Muscle layer of colon (tissue), 2 donors: ENCODE measurements at regions not wholly inside any gene's neighbourhood (a gene's known extent, or its start where the extent isn't known, plus 50 kb on each side); places are given as distances from the start of the nearest gene placed in this dataset.

Experiments
- H3K27ac ChIP-seq: one replicate; pipeline ENCODE4 v1.7.0; 2013; ENCODE audit warnings: low read depth, mild to moderate bottlenecking, low read length, moderate library complexity
- H3K27me3 ChIP-seq, 2 donors: one replicate each; pipeline ENCODE4 v1.7.0; 2013; ENCODE audit warnings: low read length in 2 of 2, mild to moderate bottlenecking in 2 of 2; ENCODE audit not compliant: insufficient read depth in 2 of 2, control insufficient read depth in 1 of 2
- H3K36me3 ChIP-seq: one replicate; pipeline ENCODE4 v1.7.0; 2013; ENCODE audit warnings: mild to moderate bottlenecking, low read length; ENCODE audit not compliant: insufficient read depth
- H3K4me1 ChIP-seq: one replicate; pipeline ENCODE4 v1.7.0; 2013; ENCODE audit warnings: mild to moderate bottlenecking, low read length; ENCODE audit not compliant: insufficient read depth
- H3K4me3 ChIP-seq, 2 donors: one replicate each; pipeline ENCODE4 v1.7.0; 2013; ENCODE audit warnings: low read length in 2 of 2, low read depth in 1 of 2, mild to moderate bottlenecking in 1 of 2, moderate library complexity in 1 of 2
- H3K9ac ChIP-seq: one replicate; pipeline ENCODE4 v1.7.0; 2013; ENCODE audit warnings: low read length
- H3K9me3 ChIP-seq: one replicate; pipeline ENCODE4 v1.7.0; 2013; ENCODE audit warnings: mild to moderate bottlenecking, low read length
- donor health status: abdominal sarcoma.
- donor health status: Adenocarcinoma of cecum.

DNA sequence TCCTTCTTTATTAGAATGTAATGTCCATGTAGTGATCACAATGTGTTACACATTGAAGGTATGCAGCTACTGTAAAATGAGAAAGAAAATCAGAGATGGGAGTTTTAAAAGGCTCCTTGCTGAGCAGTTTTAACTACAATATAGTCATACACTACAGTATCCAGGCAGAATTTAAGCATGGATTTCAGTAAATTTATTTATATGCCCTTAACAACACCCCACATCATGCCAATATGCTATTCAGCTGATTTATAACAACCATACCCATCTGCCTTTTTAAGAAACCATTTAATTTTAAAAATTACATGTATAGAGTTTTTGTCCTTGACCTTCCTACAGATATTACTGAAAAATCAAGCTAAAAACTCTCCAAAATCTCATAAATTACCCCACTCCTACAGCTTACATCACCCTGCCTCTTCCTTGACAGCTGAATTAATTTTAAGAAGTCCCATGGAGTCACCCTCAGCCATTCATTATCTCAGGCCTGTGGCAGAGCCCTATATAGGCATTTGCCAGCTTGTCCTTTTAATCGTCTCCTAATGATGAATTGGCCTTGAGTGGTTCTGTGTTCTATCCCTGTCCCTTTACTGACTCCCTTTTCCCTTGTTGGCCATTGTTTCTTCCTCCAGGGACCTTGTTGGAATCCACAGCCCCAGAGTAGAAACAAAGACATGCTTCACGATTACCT lies 797.6 kb upstream of the ARRDC4 start:
- H3K4me1 ChIP-seq: no peaks in the 10 kb centered on the region
- no peak overlapping the region for H3K4me3 ChIP-seq
- no peak overlapping the region for H3K9ac ChIP-seq
- H3K27me3 ChIP-seq: no peaks in the 10 kb centered on the region
- no peak overlapping the region for H3K27ac ChIP-seq
- no peaks in the 10 kb centered on the region for H3K9me3 ChIP-seq
- H3K36me3 ChIP-seq: no peaks in the 10 kb centered on the region

GRCh38 chr15:97165205-97165604 lies 795.3 kb upstream of the ARRDC4 start:
- H3K36me3 ChIP-seq: no peaks in the 10 kb centered on the region
- H3K4me3 ChIP-seq: no peak overlapping the region
- no peak overlapping the region for H3K27ac ChIP-seq
- H3K27me3 ChIP-seq: no peaks in the 10 kb centered on the region
- H3K9me3 ChIP-seq: no peaks in the 10 kb centered on the region
- no peaks in the 10 kb centered on the region for H3K4me1 ChIP-seq
- H3K9ac ChIP-seq: no peak overlapping the region

GRCh38 chr15:97168704-97169475 lies 791.6 kb upstream of the ARRDC4 start:
- H3K27ac ChIP-seq: no peak overlapping the region
- H3K4me3 ChIP-seq: no peak overlapping the region
- no peaks in the 10 kb centered on the region for H3K27me3 ChIP-seq
- H3K9me3 ChIP-seq: no peaks in the 10 kb centered on the region
- no peak overlapping the region for H3K9ac ChIP-seq
- H3K4me1 ChIP-seq: no peaks in the 10 kb centered on the region
- H3K36me3 ChIP-seq: no peaks in the 10 kb centered on the region

DNA sequence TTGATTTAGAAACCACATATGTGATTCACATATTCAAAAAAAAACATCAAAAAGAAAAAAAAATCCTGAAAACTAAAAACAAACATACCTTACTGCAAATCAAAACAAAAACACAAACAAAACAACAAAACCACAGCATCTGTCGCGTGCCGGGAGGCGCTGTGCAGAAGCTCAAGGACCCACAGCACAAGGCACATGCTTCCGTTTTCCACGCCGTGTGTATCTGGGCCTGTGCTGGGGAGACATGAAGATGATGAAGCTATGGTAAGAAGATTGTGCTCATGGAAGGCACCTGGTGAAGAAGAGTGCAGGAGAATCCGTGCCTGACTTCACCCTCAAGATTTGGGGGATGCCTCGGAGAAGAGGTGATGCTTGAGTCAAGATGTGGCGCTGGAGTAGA lies 788.9 kb upstream of the ARRDC4 start:
- H3K9me3 ChIP-seq: no peaks in the 10 kb centered on the region
- H3K27ac ChIP-seq: no peak overlapping the region
- no peaks in the 10 kb centered on the region for H3K36me3 ChIP-seq
- H3K27me3 ChIP-seq: no peaks in the 10 kb centered on the region
- H3K4me1 ChIP-seq: no peaks in the 10 kb centered on the region
- no peak overlapping the region for H3K4me3 ChIP-seq
- H3K9ac ChIP-seq: no peak overlapping the region

GRCh38 chr15:97174886-97175540 lies 785.5 kb upstream of the ARRDC4 start:
- Histone ChIP-seq H3K4me1 (no peaks in the 10 kb centered on the region), H3K36me3 (no peaks in the 10 kb centered on the region), H3K9me3 (no peaks in the 10 kb centered on the region), H3K27ac (no peak overlapping the region), H3K4me3 (no peak overlapping the region), H3K27me3 (no peaks in the 10 kb centered on the region), H3K9ac (no peak overlapping the region)

DNA sequence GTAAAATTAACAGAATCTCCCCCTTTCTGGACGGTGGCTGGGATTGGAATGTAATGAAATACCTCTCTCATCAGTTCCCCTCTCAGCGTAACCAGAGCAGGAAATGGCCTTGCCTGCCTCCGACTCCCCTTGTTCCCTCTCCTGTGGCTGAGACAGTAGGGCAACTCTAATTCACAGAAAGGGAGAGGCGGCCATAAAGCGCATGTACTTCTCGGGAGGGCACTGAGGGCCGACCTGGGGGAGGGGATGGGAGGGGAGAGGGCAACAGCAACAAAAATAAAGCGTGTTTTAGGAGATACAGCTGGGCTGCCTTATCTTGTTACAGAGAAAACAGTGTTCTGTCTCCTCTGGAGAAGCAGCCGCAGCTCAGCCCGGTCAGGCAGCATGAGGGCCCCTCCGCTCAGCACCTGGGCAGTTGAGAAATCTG lies 783.3 kb upstream of the ARRDC4 start:
- H3K4me1 ChIP-seq: no peaks in the 10 kb centered on the region
- H3K36me3 ChIP-seq: no peaks in the 10 kb centered on the region
- no peak overlapping the region for H3K9ac ChIP-seq
- no peaks in the 10 kb centered on the region for H3K9me3 ChIP-seq
- H3K27me3 ChIP-seq: no peaks in the 10 kb centered on the region
- H3K4me3 ChIP-seq: no peak overlapping the region
- H3K27ac ChIP-seq: no peak overlapping the region

- Histone ChIP-seq H3K27me3 (no peaks in the 10 kb centered on the region), H3K4me1 (no peaks in the 10 kb centered on the region), H3K9ac (no peak overlapping the region), H3K9me3 (no peaks in the 10 kb centered on the region), H3K27ac (no peak overlapping the region), H3K36me3 (no peaks in the 10 kb centered on the region), H3K4me3 (no peak overlapping the region)
Measured at GRCh38 chr15:97182581-97182980, 777.9 kb upstream of the ARRDC4 start.

- Histone ChIP-seq H3K4me3 (no peak overlapping the region), H3K4me1 (no peaks in the 10 kb centered on the region), H3K27ac (no peak overlapping the region), H3K9ac (no peak overlapping the region), H3K9me3 (no peaks in the 10 kb centered on the region), H3K27me3 (no peaks in the 10 kb centered on the region), H3K36me3 (no peaks in the 10 kb centered on the region)
Measured at GRCh38 chr15:97189162-97189780, 771.2 kb upstream of the ARRDC4 start.

- Histone ChIP-seq H3K27ac (no peak overlapping the region), H3K9me3 (no peaks in the 10 kb centered on the region), H3K27me3 (no peaks in the 10 kb centered on the region), H3K9ac (no peak overlapping the region), H3K4me1 (no peaks in the 10 kb centered on the region), H3K4me3 (no peak overlapping the region), H3K36me3 (no peaks in the 10 kb centered on the region)
Measured at GRCh38 chr15:97194750-97195149, 765.8 kb upstream of the ARRDC4 start.

DNA sequence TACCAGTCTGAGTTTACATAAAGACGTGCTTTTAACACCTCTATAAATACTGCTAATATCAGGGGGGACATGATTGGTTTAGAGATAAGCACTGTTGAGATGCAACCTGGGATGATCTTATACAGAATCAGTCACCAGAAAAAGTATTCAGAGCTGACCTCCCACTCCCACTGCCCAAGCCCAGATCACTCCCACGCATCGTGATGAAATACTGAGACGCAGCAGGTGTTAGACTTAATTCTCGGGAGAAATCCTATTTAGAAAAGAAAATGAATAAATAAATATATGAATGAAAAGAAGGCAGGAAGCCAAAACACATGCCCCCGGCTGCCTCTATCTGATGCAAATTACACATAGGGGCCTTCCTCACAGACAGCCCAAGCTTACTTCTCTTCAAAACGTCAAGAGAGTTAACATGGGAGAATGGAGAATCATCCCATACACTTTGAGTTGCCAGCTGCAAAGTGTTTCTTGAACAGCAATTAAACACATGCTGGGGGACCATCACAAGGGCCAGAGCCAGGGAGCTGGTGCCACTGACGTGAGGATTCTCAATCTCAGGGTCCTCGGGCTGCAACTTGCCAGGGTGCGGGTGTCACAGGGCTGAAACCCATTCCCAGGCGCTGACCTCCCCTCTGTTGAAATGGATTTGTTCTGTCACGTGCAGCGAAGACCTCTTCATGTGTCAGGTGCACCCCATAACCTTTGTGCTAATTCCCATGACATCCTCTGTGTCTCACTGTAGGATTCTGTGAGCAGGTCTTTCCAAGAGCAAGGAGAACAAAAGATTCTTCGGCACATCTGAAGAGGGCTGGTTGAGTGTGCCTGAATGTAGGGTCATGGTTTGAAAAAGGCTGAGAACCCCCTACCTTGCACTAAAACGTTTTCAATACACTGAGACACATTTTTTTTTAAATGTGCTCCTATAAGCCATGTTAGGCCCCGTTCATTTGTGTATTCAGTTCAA lies 764.2 kb upstream of the ARRDC4 start:
- Histone ChIP-seq H3K4me1 (no peaks in the 10 kb centered on the region), H3K27ac (no peak overlapping the region), H3K9ac (no peak overlapping the region), H3K4me3 (no peak overlapping the region), H3K9me3 (no peaks in the 10 kb centered on the region), H3K27me3 (no peaks in the 10 kb centered on the region), H3K36me3 (no peaks in the 10 kb centered on the region)
